GM23338 (cell line): ENCODE measurements at regions not wholly inside any gene's neighbourhood (a gene's known extent, or its start where the extent isn't known, plus 50 kb on each side); places are given as distances from the start of the nearest gene placed in this dataset.

Experiments
- ATAC-seq: fragments of 200-7000 bp; cut with Tn5 transposase; 3 replicates; pipeline ENCODE4 v1.9.1; 2020
- DNase-seq: peaks from one replicate; pipeline ENCODE4 v3.0.0-alpha.2; 2015; ENCODE audit warnings: low spot score
- H2AFZ ChIP-seq: fragments of 200-600 bp; sonication (generic); 2 replicates; pipeline ENCODE4 v1.8.0; 2016; ENCODE audit warnings: antibody characterized with exemption, mild to moderate bottlenecking, moderate library complexity
- H3F3A ChIP-seq: fragments of 200-600 bp; sonication (generic); replicated peaks from 2 replicates; pipeline ENCODE4 v1.8.0; 2017; ENCODE audit warnings: antibody characterized with exemption, mixed run types, low read depth
- H3K27ac ChIP-seq: fragments of 200-600 bp; sonication (generic); 2 replicates; pipeline ENCODE4 v1.6.1; 2016; ENCODE audit warnings: low read depth
- H3K27me3 ChIP-seq: fragments of 200-600 bp; sonication (generic); 2 replicates; pipeline ENCODE4 v1.8.0; 2016; ENCODE audit warnings: mild to moderate bottlenecking, mixed run types, moderate library complexity; ENCODE audit not compliant: insufficient read depth
- H3K36me3 ChIP-seq: fragments of 200-600 bp; sonication (generic); 2 replicates; pipeline ENCODE4 v1.8.0; 2016; ENCODE audit warnings: mild to moderate bottlenecking; ENCODE audit not compliant: insufficient read depth
- H3K4me1 ChIP-seq: fragments of 200-600 bp; sonication (generic); 2 replicates; pipeline ENCODE4 v1.8.0; 2016; ENCODE audit warnings: mild to moderate bottlenecking, moderate library complexity; ENCODE audit not compliant: insufficient read depth
- H3K4me2 ChIP-seq: fragments of 200-600 bp; sonication (generic); 2 replicates; pipeline ENCODE4 v1.7.1; 2017; ENCODE audit warnings: mixed run types
- H3K4me3 ChIP-seq: fragments of 200-600 bp; sonication (generic); 2 replicates; pipeline ENCODE4 v1.6.1; 2016; ENCODE audit warnings: mixed run types
- H3K79me2 ChIP-seq: fragments of 200-600 bp; sonication (generic); replicated peaks from 2 replicates; pipeline ENCODE4 v1.8.0; 2017; ENCODE audit warnings: mild to moderate bottlenecking; ENCODE audit not compliant: insufficient read depth
- H3K9me2 ChIP-seq: fragments of 200-600 bp; sonication (generic); 2 replicates; pipeline ENCODE4 v1.8.0; 2017; ENCODE audit not compliant: insufficient read depth
- H4K20me1 ChIP-seq: fragments of 200-600 bp; sonication (generic); replicated peaks from 2 replicates; pipeline ENCODE4 v1.8.0; 2017; ENCODE audit warnings: mild to moderate bottlenecking; ENCODE audit not compliant: insufficient read depth
- H3K27ac Mint-ChIP-seq: 2 replicates; pipeline ENCODE4 v1.8.0; 2020; ENCODE audit warnings: inconsistent platforms, mild to moderate bottlenecking, moderate library complexity, mixed read lengths
- H3K27me3 Mint-ChIP-seq: 3 replicates; pipeline ENCODE4 v1.8.0; 2022; ENCODE audit warnings: low read depth, mild to moderate bottlenecking, moderate library complexity, mixed read lengths, inconsistent platforms; ENCODE audit not compliant: insufficient read depth, poor library complexity
- H3K36me3 Mint-ChIP-seq: 3 replicates; pipeline ENCODE4 v1.8.0; 2021; ENCODE audit warnings: low read depth, mild to moderate bottlenecking, inconsistent platforms, moderate library complexity, mixed read lengths
- H3K4me1 Mint-ChIP-seq: 3 replicates; pipeline ENCODE4 v1.8.0; 2020; ENCODE audit warnings: mild to moderate bottlenecking, inconsistent platforms, mixed read lengths
- H3K4me3 Mint-ChIP-seq: 3 replicates; pipeline ENCODE4 v1.8.0; 2021; ENCODE audit warnings: moderate library complexity, mild to moderate bottlenecking, inconsistent platforms, mixed read lengths
- H3K9me3 Mint-ChIP-seq: 3 replicates; pipeline ENCODE4 v1.8.0; 2020; ENCODE audit warnings: moderate library complexity, mild to moderate bottlenecking, inconsistent platforms, mixed read lengths
- CREB1 ChIP-seq: fragments of 250-450 bp; sonication (Bioruptor Pico); IDR thresholded peaks from 2 replicates; pipeline ENCODE4 v1.5.0; 2020; ENCODE audit warnings: low read depth, mild to moderate bottlenecking, moderate library complexity
- EZH2 ChIP-seq: fragments of 200-600 bp; sonication (generic); IDR thresholded peaks from one replicate; pipeline ENCODE4 v1.8.0; 2017; ENCODE audit warnings: antibody characterized with exemption, mild to moderate bottlenecking, low read depth; ENCODE audit not compliant: unreplicated experiment
- EZH2phosphoT487 ChIP-seq: fragments of 200-600 bp; sonication (generic); IDR thresholded peaks from one replicate; pipeline ENCODE4 v1.8.1; 2018; ENCODE audit warnings: antibody characterized with exemption; ENCODE audit not compliant: unreplicated experiment
- JUNB ChIP-seq: IDR thresholded peaks from one replicate; pipeline ENCODE4 v1.6.1; 2016; ENCODE audit warnings: antibody characterized with exemption; ENCODE audit not compliant: unreplicated experiment
- POLR2AphosphoS5 ChIP-seq: IDR thresholded peaks from 2 replicates; pipeline ENCODE4 v1.6.1; 2016; ENCODE audit warnings: antibody characterized with exemption, low read depth
- STAT1 ChIP-seq: IDR thresholded peaks from one replicate; pipeline ENCODE4 v1.6.1; 2016; ENCODE audit warnings: antibody characterized with exemption; ENCODE audit not compliant: unreplicated experiment
- ZNF114 ChIP-seq: fragments of 250-450 bp; sonication (Bioruptor Pico); IDR thresholded peaks from 2 replicates; pipeline ENCODE4 v1.5.0; 2020; ENCODE audit warnings: mild to moderate bottlenecking, moderate library complexity
- TF ChIP-seq, protein P1 (sequence below): IDR thresholded peaks from one replicate; pipeline ENCODE4 v1.6.1; 2018; ENCODE audit warnings: antibody characterized with exemption; ENCODE audit not compliant: unreplicated experiment
- TF ChIP-seq, protein P2 (sequence below), 2 experiments: fragments of 200-600 bp in 1 of 2; sonication (generic) in 1 of 2; conservative IDR thresholded peaks; 2 replicates each; pipeline versions ENCODE4 v1.5.1 to v1.6.1; 2016 to 2017; ENCODE audit warnings: antibody characterized with exemption in 2 of 2, low read depth in 2 of 2, mild to moderate bottlenecking in 2 of 2, moderate library complexity in 1 of 2
- TF ChIP-seq, protein P3 (sequence below): IDR thresholded peaks from 2 replicates; pipeline ENCODE4 v1.6.1; 2016; ENCODE audit warnings: antibody characterized with exemption

DNA sequence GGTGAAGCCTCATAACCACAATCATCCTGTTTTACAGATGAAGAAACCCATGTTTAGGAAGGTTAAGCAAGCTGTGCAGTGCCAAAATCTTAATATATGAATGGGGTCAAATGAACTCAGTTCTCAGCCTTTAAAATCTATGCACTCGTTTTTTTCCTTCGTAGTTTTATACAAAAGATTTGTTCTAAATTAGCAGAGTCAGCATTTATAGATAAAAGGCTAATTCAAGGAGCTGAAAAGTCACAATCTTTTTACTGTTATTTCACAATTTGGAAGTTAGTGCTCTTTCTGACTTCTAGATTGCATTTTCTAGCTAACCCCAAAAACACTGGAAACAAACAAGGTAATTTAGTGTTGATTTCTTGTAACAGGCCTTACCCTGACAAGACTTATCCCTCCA lies 766.9 kb upstream of the ADGRL4 start (continued):
- TF ChIP-seq, protein P1, sequence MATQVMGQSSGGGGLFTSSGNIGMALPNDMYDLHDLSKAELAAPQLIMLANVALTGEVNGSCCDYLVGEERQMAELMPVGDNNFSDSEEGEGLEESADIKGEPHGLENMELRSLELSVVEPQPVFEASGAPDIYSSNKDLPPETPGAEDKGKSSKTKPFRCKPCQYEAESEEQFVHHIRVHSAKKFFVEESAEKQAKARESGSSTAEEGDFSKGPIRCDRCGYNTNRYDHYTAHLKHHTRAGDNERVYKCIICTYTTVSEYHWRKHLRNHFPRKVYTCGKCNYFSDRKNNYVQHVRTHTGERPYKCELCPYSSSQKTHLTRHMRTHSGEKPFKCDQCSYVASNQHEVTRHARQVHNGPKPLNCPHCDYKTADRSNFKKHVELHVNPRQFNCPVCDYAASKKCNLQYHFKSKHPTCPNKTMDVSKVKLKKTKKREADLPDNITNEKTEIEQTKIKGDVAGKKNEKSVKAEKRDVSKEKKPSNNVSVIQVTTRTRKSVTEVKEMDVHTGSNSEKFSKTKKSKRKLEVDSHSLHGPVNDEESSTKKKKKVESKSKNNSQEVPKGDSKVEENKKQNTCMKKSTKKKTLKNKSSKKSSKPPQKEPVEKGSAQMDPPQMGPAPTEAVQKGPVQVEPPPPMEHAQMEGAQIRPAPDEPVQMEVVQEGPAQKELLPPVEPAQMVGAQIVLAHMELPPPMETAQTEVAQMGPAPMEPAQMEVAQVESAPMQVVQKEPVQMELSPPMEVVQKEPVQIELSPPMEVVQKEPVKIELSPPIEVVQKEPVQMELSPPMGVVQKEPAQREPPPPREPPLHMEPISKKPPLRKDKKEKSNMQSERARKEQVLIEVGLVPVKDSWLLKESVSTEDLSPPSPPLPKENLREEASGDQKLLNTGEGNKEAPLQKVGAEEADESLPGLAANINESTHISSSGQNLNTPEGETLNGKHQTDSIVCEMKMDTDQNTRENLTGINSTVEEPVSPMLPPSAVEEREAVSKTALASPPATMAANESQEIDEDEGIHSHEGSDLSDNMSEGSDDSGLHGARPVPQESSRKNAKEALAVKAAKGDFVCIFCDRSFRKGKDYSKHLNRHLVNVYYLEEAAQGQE, result no peak
- TF ChIP-seq POLR2AphosphoS5, result no peak
- TF ChIP-seq, protein P2, sequence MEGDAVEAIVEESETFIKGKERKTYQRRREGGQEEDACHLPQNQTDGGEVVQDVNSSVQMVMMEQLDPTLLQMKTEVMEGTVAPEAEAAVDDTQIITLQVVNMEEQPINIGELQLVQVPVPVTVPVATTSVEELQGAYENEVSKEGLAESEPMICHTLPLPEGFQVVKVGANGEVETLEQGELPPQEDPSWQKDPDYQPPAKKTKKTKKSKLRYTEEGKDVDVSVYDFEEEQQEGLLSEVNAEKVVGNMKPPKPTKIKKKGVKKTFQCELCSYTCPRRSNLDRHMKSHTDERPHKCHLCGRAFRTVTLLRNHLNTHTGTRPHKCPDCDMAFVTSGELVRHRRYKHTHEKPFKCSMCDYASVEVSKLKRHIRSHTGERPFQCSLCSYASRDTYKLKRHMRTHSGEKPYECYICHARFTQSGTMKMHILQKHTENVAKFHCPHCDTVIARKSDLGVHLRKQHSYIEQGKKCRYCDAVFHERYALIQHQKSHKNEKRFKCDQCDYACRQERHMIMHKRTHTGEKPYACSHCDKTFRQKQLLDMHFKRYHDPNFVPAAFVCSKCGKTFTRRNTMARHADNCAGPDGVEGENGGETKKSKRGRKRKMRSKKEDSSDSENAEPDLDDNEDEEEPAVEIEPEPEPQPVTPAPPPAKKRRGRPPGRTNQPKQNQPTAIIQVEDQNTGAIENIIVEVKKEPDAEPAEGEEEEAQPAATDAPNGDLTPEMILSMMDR (conservative IDR thresholded peaks at IDR 0.05; ENCODE audit: low read depth in 2 of 2), result no peak

DNA sequence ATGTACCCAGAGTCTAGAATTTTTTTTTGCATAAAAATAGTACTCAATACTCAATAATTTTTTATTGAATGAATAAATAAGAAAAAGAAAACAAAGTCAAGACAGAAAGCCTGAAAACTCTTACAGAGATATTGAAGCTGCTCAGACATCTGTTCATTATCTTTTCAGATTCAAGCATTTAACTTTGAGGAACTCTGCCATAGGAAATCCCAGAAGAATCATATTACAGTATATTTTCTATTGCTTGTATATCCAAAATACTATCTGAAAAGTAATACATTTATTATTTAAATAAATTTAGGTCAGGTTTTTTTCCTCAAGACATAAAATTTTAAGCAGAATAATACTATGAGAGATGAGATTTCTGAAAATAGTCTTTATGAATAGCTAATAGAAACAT lies 755.9 kb upstream of the ADGRL4 start:
- Mint-ChIP-seq H3K4me3 (no peak overlapping the region), H3K4me1 (no peaks in the 10 kb centered on the region), H3K36me3 (no peaks in the 10 kb centered on the region), H3K9me3 (peaks cover 5% of the 10 kb centered on the region; the same call in 2 of the 3 replicates), H3K27ac (no peak overlapping the region), H3K27me3 (peaks cover 2% of the 10 kb centered on the region)
- no peaks in the 10 kb centered on the region for H3K4me1 ChIP-seq
- H2AFZ ChIP-seq, result no peak overlapping the region
- H3K4me2 ChIP-seq, result no peak overlapping the region
- no peaks in the 10 kb centered on the region for H4K20me1 ChIP-seq
- H3K27me3 ChIP-seq, result no peaks in the 10 kb centered on the region
- H3K79me2 ChIP-seq, result no peaks in the 10 kb centered on the region
- H3K9me2 ChIP-seq, result 0 out of 2 replicates have a peak, but pooled peaks cover 3% of the 10 kb centered on the region
- H3K4me3 ChIP-seq, result no peak overlapping the region
- H3F3A ChIP-seq, result no peaks in the 10 kb centered on the region
- DNase-seq (no peak), ATAC-seq (no peak)
- H3K27ac ChIP-seq, result no peak overlapping the region
- no peaks in the 10 kb centered on the region for H3K36me3 ChIP-seq
- TF ChIP-seq, protein P1, result no peak
- TF ChIP-seq EZH2phosphoT487 (no peak), STAT1 (no peak), ZNF114 (CRISPR knock-in tag) (no peak), JUNB (no peak), EZH2 (no peak), CREB1 (no peak), POLR2AphosphoS5 (no peak)
- TF ChIP-seq, protein P3, sequence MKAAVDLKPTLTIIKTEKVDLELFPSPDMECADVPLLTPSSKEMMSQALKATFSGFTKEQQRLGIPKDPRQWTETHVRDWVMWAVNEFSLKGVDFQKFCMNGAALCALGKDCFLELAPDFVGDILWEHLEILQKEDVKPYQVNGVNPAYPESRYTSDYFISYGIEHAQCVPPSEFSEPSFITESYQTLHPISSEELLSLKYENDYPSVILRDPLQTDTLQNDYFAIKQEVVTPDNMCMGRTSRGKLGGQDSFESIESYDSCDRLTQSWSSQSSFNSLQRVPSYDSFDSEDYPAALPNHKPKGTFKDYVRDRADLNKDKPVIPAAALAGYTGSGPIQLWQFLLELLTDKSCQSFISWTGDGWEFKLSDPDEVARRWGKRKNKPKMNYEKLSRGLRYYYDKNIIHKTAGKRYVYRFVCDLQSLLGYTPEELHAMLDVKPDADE, result no peak
- TF ChIP-seq, protein P2 (conservative IDR thresholded peaks at IDR 0.05; ENCODE audit: low read depth in 2 of 2), result no peak
